HEK293 (cell line): ENCODE measurements at regions not wholly inside any gene's neighbourhood (a gene's known extent, or its start where the extent isn't known, plus 50 kb on each side); places are given as distances from the start of the nearest gene placed in this dataset.

Experiments
- ZNF248 ChIP-seq: fragments of 450-650 bp; formaldehyde crosslinking; IDR thresholded peaks from 2 replicates; pipeline ENCODE4 v1.5.1; 2017; ENCODE audit warnings: missing biosample characterization, missing genetic modification characterization
- ZNF423 ChIP-seq: fragments of 450-650 bp; formaldehyde crosslinking; IDR thresholded peaks from 2 replicates; pipeline ENCODE4 v1.5.1; 2016; ENCODE audit warnings: missing biosample characterization, missing genetic modification characterization
- ZNF558 ChIP-seq: fragments of 450-650 bp; formaldehyde crosslinking; IDR thresholded peaks from 2 replicates; pipeline ENCODE4 v1.5.1; 2016; ENCODE audit warnings: missing biosample characterization, missing genetic modification characterization
- ZNF837 ChIP-seq: fragments of 450-650 bp; formaldehyde crosslinking; IDR thresholded peaks from 2 replicates; pipeline ENCODE4 v1.5.1; 2016; ENCODE audit warnings: missing biosample characterization, missing genetic modification characterization
- TF ChIP-seq, protein P1 (sequence below): fragments of 450-650 bp; formaldehyde crosslinking; IDR thresholded peaks from 2 replicates; pipeline ENCODE4 v1.5.1; 2016; ENCODE audit warnings: missing biosample characterization, missing genetic modification characterization

DNA sequence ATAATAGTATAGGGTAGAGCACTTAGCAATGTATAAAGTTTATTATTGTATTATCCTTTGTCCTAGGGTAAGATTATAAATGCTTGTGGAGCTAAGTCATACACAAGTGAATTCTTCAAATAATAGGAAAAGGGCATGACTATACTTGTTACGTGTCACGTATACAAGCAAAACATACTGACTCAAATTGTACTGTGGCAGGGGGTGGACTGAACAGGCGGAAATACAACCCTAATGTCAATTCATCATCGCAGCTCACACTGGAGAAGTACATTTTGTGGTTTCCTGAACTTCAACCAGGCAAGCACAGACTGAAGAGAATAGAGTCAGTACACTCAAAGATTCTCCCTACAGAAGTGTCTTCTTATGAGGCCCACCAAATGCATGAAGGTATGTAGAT is 201.0 kb downstream of the MBD2 start:
- no peak for TF ChIP-seq ZNF423 (tag by site-specific recombination)
- TF ChIP-seq, protein P1, sequence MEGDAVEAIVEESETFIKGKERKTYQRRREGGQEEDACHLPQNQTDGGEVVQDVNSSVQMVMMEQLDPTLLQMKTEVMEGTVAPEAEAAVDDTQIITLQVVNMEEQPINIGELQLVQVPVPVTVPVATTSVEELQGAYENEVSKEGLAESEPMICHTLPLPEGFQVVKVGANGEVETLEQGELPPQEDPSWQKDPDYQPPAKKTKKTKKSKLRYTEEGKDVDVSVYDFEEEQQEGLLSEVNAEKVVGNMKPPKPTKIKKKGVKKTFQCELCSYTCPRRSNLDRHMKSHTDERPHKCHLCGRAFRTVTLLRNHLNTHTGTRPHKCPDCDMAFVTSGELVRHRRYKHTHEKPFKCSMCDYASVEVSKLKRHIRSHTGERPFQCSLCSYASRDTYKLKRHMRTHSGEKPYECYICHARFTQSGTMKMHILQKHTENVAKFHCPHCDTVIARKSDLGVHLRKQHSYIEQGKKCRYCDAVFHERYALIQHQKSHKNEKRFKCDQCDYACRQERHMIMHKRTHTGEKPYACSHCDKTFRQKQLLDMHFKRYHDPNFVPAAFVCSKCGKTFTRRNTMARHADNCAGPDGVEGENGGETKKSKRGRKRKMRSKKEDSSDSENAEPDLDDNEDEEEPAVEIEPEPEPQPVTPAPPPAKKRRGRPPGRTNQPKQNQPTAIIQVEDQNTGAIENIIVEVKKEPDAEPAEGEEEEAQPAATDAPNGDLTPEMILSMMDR (tag by site-specific recombination), result no peak
- no peak for TF ChIP-seq ZNF837 (tag by site-specific recombination)
- no peak for TF ChIP-seq ZNF248 (tag by site-specific recombination)
- no peak for TF ChIP-seq ZNF558 (tag by site-specific recombination)
